Loucy (cell line): ENCODE measurements at regions not wholly inside any gene's neighbourhood (a gene's known extent, or its start where the extent isn't known, plus 50 kb on each side); places are given as distances from the start of the nearest gene placed in this dataset.

Experiments used
- H2AFZ ChIP-seq: fragments of 200-600 bp; sonication (generic); 2 replicates; pipeline ENCODE4 v1.6.0; 2016; ENCODE audit warnings: antibody characterized with exemption, mild to moderate bottlenecking, low read length, moderate library complexity
- H3F3A ChIP-seq: fragments of 200-600 bp; 2 replicates; pipeline ENCODE4 v1.6.0; 2016; ENCODE audit warnings: antibody characterized with exemption, low read depth, mild to moderate bottlenecking
- H3K27me3 ChIP-seq: fragments of 200-600 bp; sonication (generic); 2 replicates; pipeline ENCODE4 v1.6.1; 2014; ENCODE audit warnings: low read length, mild to moderate bottlenecking; ENCODE audit not compliant: insufficient read depth, poor library complexity, severe bottlenecking
- H3K36me3 ChIP-seq: fragments of 200-600 bp; sonication (generic); 2 replicates; pipeline ENCODE4 v1.6.1; 2016; ENCODE audit warnings: low read length; ENCODE audit not compliant: insufficient read depth
- H3K4me1 ChIP-seq: fragments of 200-600 bp; sonication (generic); 2 replicates; pipeline ENCODE4 v1.5.1; 2014; ENCODE audit warnings: low read length, mild to moderate bottlenecking; ENCODE audit not compliant: insufficient read depth, poor library complexity, severe bottlenecking
- H3K4me2 ChIP-seq: fragments of 200-600 bp; sonication (generic); 2 replicates; pipeline ENCODE4 v1.6.0; 2014; ENCODE audit warnings: antibody characterized with exemption, low read length, low read depth, mild to moderate bottlenecking; ENCODE audit not compliant: poor library complexity, severe bottlenecking
- H3K4me3 ChIP-seq: fragments of 200-600 bp; sonication (generic); 2 replicates; pipeline ENCODE4 v1.5.1; 2014; ENCODE audit warnings: low read length, mild to moderate bottlenecking, mixed read lengths; ENCODE audit not compliant: poor library complexity, severe bottlenecking
- H3K79me2 ChIP-seq: fragments of 200-600 bp; sonication (generic); 2 replicates; pipeline ENCODE4 v1.6.1; 2014; ENCODE audit warnings: low read length; ENCODE audit not compliant: insufficient read depth
- H3K9ac ChIP-seq: fragments of 200-600 bp; sonication (generic); 2 replicates; pipeline ENCODE4 v1.6.0; 2014; ENCODE audit warnings: mild to moderate bottlenecking, low read depth, low read length, moderate library complexity; ENCODE audit not compliant: poor library complexity, severe bottlenecking
- H3K9me2 ChIP-seq: fragments of 200-600 bp; sonication (generic); replicated peaks from 2 replicates; pipeline ENCODE4 v1.6.1; 2016; ENCODE audit warnings: low read depth, low read length, mixed read lengths
- H3K9me3 ChIP-seq: fragments of 200-600 bp; sonication (generic); 2 replicates; pipeline ENCODE4 v1.6.1; 2014; ENCODE audit warnings: mild to moderate bottlenecking, antibody characterized with exemption, low read length, low read depth; ENCODE audit not compliant: insufficient read depth
- H4K20me1 ChIP-seq: fragments of 200-600 bp; sonication (generic); 2 replicates; pipeline ENCODE4 v1.6.0; 2014; ENCODE audit warnings: antibody characterized with exemption, low read length, mild to moderate bottlenecking; ENCODE audit not compliant: insufficient read depth, poor library complexity, severe bottlenecking
- CTCF ChIP-seq: fragments of 200-600 bp; sonication (generic); conservative IDR thresholded peaks from 2 replicates; pipeline ENCODE4 v1.5.1; 2014; ENCODE audit warnings: mild to moderate bottlenecking, antibody characterized with exemption, low read length
- EZH2phosphoT487 ChIP-seq: fragments of 200-600 bp; IDR thresholded peaks from 2 replicates; pipeline ENCODE4 v1.6.1; 2018; ENCODE audit warnings: antibody characterized with exemption, mild to moderate bottlenecking, moderate library complexity, borderline replicate concordance

- TF ChIP-seq CTCF (no peak), EZH2phosphoT487 (no peak)
- H3K9me2 ChIP-seq: no peaks in the 10 kb centered on the region
- H3K9ac ChIP-seq: no peak overlapping the region
- no peaks in the 10 kb centered on the region for H3K9me3 ChIP-seq
- no peaks in the 10 kb centered on the region for H3K79me2 ChIP-seq
- no peaks in the 10 kb centered on the region for H4K20me1 ChIP-seq
- no peaks in the 10 kb centered on the region for H3F3A ChIP-seq
- no peak overlapping the region for H2AFZ ChIP-seq
- no peak overlapping the region for H3K4me3 ChIP-seq
- no peaks in the 10 kb centered on the region for H3K4me1 ChIP-seq
- H3K4me2 ChIP-seq: no peak overlapping the region
- H3K36me3 ChIP-seq: no peaks in the 10 kb centered on the region
- H3K27me3 ChIP-seq: no peaks in the 10 kb centered on the region
These were observed 147.9 kb downstream of the CYLD start for GRCh38 chr16:50889746-50890145.

GRCh38 chr16:50889276-50889675 lies 147.4 kb downstream of the CYLD start:
- Histone ChIP-seq H3K79me2 (no peaks in the 10 kb centered on the region), H3K4me3 (no peak overlapping the region), H3K4me1 (no peaks in the 10 kb centered on the region), H3K9me2 (no peaks in the 10 kb centered on the region), H3K4me2 (no peak overlapping the region), H2AFZ (no peak overlapping the region), H3K36me3 (no peaks in the 10 kb centered on the region), H3F3A (no peaks in the 10 kb centered on the region), H3K9me3 (no peaks in the 10 kb centered on the region), H3K27me3 (no peaks in the 10 kb centered on the region), H4K20me1 (no peaks in the 10 kb centered on the region), H3K9ac (no peak overlapping the region)
- TF ChIP-seq EZH2phosphoT487 (no peak), CTCF (no peak)

- no peaks in the 10 kb centered on the region for H3F3A ChIP-seq
- H3K9ac ChIP-seq: no peak overlapping the region
- no peaks in the 10 kb centered on the region for H3K9me3 ChIP-seq
- no peaks in the 10 kb centered on the region for H3K79me2 ChIP-seq
- no peak overlapping the region for H2AFZ ChIP-seq
- H3K27me3 ChIP-seq: no peaks in the 10 kb centered on the region
- H3K4me2 ChIP-seq: no peak overlapping the region
- TF ChIP-seq EZH2phosphoT487 (no peak), CTCF (no peak)
- H3K36me3 ChIP-seq: no peaks in the 10 kb centered on the region
- H3K4me3 ChIP-seq: no peak overlapping the region
- H3K9me2 ChIP-seq: no peaks in the 10 kb centered on the region
- no peaks in the 10 kb centered on the region for H4K20me1 ChIP-seq
- no peaks in the 10 kb centered on the region for H3K4me1 ChIP-seq
These were observed 146.8 kb downstream of the CYLD start for GRCh38 chr16:50888486-50889261.
